CD14-positive monocyte (primary cell): ENCODE measurements at regions not wholly inside any gene's neighbourhood (a gene's known extent, or its start where the extent isn't known, plus 50 kb on each side); places are given as distances from the start of the nearest gene placed in this dataset.

Source experiments
- DNase-seq, 3 donors: peaks; one replicate each; pipeline ENCODE4 v3.0.0-alpha.2; 2011 to 2022
- H2AFZ ChIP-seq: 2 replicates; pipeline ENCODE4 v1.6.0; 2012; ENCODE audit warnings: mild to moderate bottlenecking, low read depth, low read length, inconsistent platforms; ENCODE audit not compliant: insufficient read depth, poor library complexity, severe bottlenecking
- H3K27ac ChIP-seq, 2 donors: 1 replicate in 1 of 2; 2 replicates in 1 of 2; pipeline ENCODE4 v1.5.1; 2012 to 2013; ENCODE audit warnings: low read length in 2 of 2, control low read depth in 1 of 2, inconsistent platforms in 1 of 2, low read depth in 1 of 2, mild to moderate bottlenecking in 1 of 2
- H3K27me3 ChIP-seq, 2 donors: one replicate each; pipeline versions ENCODE4 v1.6.0 to v1.6.1; 2011 to 2013; ENCODE audit warnings: low read length in 2 of 2; ENCODE audit not compliant: control insufficient read depth in 2 of 2, insufficient read depth in 2 of 2
- H3K36me3 ChIP-seq, 2 donors: replicated peaks in 1 of 2; 1 replicate in 1 of 2; 2 replicates in 1 of 2; pipeline versions ENCODE4 v1.5.1 to v1.6.1; 2012 to 2013; ENCODE audit warnings: low read length in 2 of 2, control low read depth in 1 of 2, inconsistent platforms in 1 of 2, mild to moderate bottlenecking in 1 of 2; ENCODE audit not compliant: insufficient read depth in 2 of 2, control insufficient read depth in 1 of 2
- H3K4me1 ChIP-seq, 2 donors: 1 replicate in 1 of 2; 2 replicates in 1 of 2; pipeline versions ENCODE4 v1.5.1 to v1.6.1; 2012 to 2013; ENCODE audit warnings: low read length in 2 of 2, control low read depth in 1 of 2, inconsistent platforms in 1 of 2, mild to moderate bottlenecking in 1 of 2, moderate library complexity in 1 of 2; ENCODE audit not compliant: insufficient read depth in 2 of 2, control insufficient read depth in 1 of 2
- H3K4me2 ChIP-seq: replicated peaks from 2 replicates; pipeline ENCODE3; 2012; ENCODE audit warnings: low read length, moderate library complexity, mild to moderate bottlenecking; ENCODE audit not compliant: poor library complexity, severe bottlenecking; ENCODE audit errors: extremely low read depth
- H3K4me3 ChIP-seq, 3 experiments: fragments of 200-600 bp in 1 of 3; sonication (generic) in 1 of 3; replicated peaks in 1 of 3; 1 replicate in 2 of 3; 2 replicates in 1 of 3; pipeline ENCODE4 v1.5.1; 2011 to 2013; ENCODE audit warnings: low read length in 3 of 3, mild to moderate bottlenecking in 3 of 3, control low read depth in 2 of 3, low read depth in 2 of 3, inconsistent platforms in 1 of 3, moderate library complexity in 1 of 3
- H3K79me2 ChIP-seq: 2 replicates; pipeline ENCODE4 v1.6.0; 2012; ENCODE audit warnings: mild to moderate bottlenecking, control low read depth, inconsistent platforms, low read length, moderate library complexity; ENCODE audit not compliant: insufficient read depth
- H3K9ac ChIP-seq: 2 replicates; pipeline ENCODE4 v1.6.0; 2017; ENCODE audit warnings: low read length, mild to moderate bottlenecking; ENCODE audit not compliant: insufficient read depth, poor library complexity, severe bottlenecking
- H3K9me3 ChIP-seq, 2 donors: replicated peaks in 1 of 2; 1 replicate in 1 of 2; 2 replicates in 1 of 2; pipeline versions ENCODE4 v1.5.1 to v1.6.1; 2012 to 2013; ENCODE audit warnings: low read length in 2 of 2, control low read depth in 1 of 2; ENCODE audit not compliant: control insufficient read depth in 1 of 2, insufficient read depth in 1 of 2
- H4K20me1 ChIP-seq: 2 replicates; pipeline ENCODE4 v1.6.0; 2012; ENCODE audit warnings: mild to moderate bottlenecking, low read length, control low read depth, moderate library complexity; ENCODE audit not compliant: insufficient read depth
- H3K27ac Mint-ChIP-seq, 7 donors: one replicate each; pipeline ENCODE4 v1.8.0; 2020; ENCODE audit warnings: mild to moderate bottlenecking in 7 of 7, mixed read lengths in 7 of 7, moderate library complexity in 6 of 7, inconsistent platforms in 2 of 7
- H3K27me3 Mint-ChIP-seq, 3 donors: one replicate each; pipeline ENCODE4 v1.8.0; 2021 to 2022; ENCODE audit warnings: low read depth in 3 of 3, mild to moderate bottlenecking in 3 of 3, mixed read lengths in 3 of 3, moderate library complexity in 3 of 3, inconsistent platforms in 1 of 3
- H3K36me3 Mint-ChIP-seq, 2 donors: one replicate each; pipeline ENCODE4 v1.8.0; 2020; ENCODE audit warnings: mixed read lengths in 2 of 2, inconsistent platforms in 1 of 2, mild to moderate bottlenecking in 1 of 2
- H3K4me1 Mint-ChIP-seq: one replicate; pipeline ENCODE4 v1.8.0; 2020; ENCODE audit warnings: mild to moderate bottlenecking, mixed read lengths
- H3K4me3 Mint-ChIP-seq, 2 donors: one replicate each; pipeline ENCODE4 v1.8.0; 2020; ENCODE audit warnings: mild to moderate bottlenecking in 2 of 2, mixed read lengths in 2 of 2, moderate library complexity in 1 of 2
- H3K9me3 Mint-ChIP-seq, 7 donors: one replicate each; pipeline ENCODE4 v1.8.0; 2020 to 2022; ENCODE audit warnings: mixed read lengths in 7 of 7, mild to moderate bottlenecking in 6 of 7, moderate library complexity in 6 of 7, inconsistent platforms in 2 of 7
- CTCF ChIP-seq: fragments of 200-600 bp; IDR thresholded peaks from one replicate; pipeline ENCODE4 v1.8.0; 2022; ENCODE audit warnings: antibody characterized with exemption, mild to moderate bottlenecking
- WGBS: methylation state at CpG from one replicate; pipeline ENCODE4 v1.1.5; 2013; ENCODE audit warnings: missing lambda C conversion rate; ENCODE audit not compliant: insufficient coverage; 5-methylcytosine and 5-hydroxymethylcytosine counted together
- intact Hi-C, 2 donors: fragments of 100-400 bp; cut with micrococcal nuclease; formaldehyde crosslinking; loops; one replicate each; pipeline versions ENCODE4 v1.15.0 to v1.15.1; 2023

- H3K27ac Mint-ChIP-seq = peak overlapping the region in 1 of 7 donors; percentile 66
Observed at GRCh38 chr9:109586993-109587392, 88.9 kb upstream of the PTPN3 start.

GRCh38 chr9:109588415-109588814 lies 90.3 kb upstream of the PTPN3 start:
- Mint-ChIP-seq H3K27me3 (peaks cover 1 to 5% (median 3%) of the 10 kb centered on the region in 3 donors), H3K4me1 (no peaks in the 10 kb centered on the region), H3K4me3 (no peak overlapping the region), H3K27ac (no peak overlapping the region), H3K9me3 (peaks cover 0 to 8% (median 0%) of the 10 kb centered on the region in 7 donors), H3K36me3 (no peaks in the 10 kb centered on the region)
- Histone ChIP-seq H3K4me1 (no peaks in the 10 kb centered on the region), H3K4me3 (no peak overlapping the region), H3K36me3 (no peaks in the 10 kb centered on the region), H3K4me2 (no peak overlapping the region), H3K27me3 (no peaks in the 10 kb centered on the region), H4K20me1 (no peaks in the 10 kb centered on the region), H3K27ac (no peak overlapping the region), H3K9ac (no peak overlapping the region), H3K9me3 (peaks cover 0 to 2% of the 10 kb centered on the region in 2 donors), H3K79me2 (no peaks in the 10 kb centered on the region), H2AFZ (no peak overlapping the region)
- WGBS = no CpG with 5 or more reads among the region's 3 CpGs
- TF ChIP-seq CTCF = no peak
- no peak for DNase-seq
- intact Hi-C loops = no loop called here

More at GRCh38 chr9:109586993-109587392, 88.9 kb upstream of the PTPN3 start:
- H2AFZ ChIP-seq = no peak overlapping the region
- H3K4me3 Mint-ChIP-seq = no peak overlapping the region
- no peaks in the 10 kb centered on the region for H3K4me1 Mint-ChIP-seq
- intact Hi-C loops = no loop called here
- H3K4me2 ChIP-seq = no peak overlapping the region
- H3K9me3 ChIP-seq = peaks cover 0 to 2% of the 10 kb centered on the region in 2 donors
- no peaks in the 10 kb centered on the region for H3K79me2 ChIP-seq
- DNase-seq = no peak
- no peaks in the 10 kb centered on the region for H3K36me3 ChIP-seq
- no peaks in the 10 kb centered on the region for H3K27me3 ChIP-seq
- peaks cover 1 to 5% (median 2%) of the 10 kb centered on the region in 3 donors for H3K27me3 Mint-ChIP-seq
- no peak overlapping the region for H3K4me3 ChIP-seq
- no peak overlapping the region for H3K9ac ChIP-seq
- no peaks in the 10 kb centered on the region for H4K20me1 ChIP-seq
- peaks cover 0 to 8% (median 2%) of the 10 kb centered on the region in 7 donors for H3K9me3 Mint-ChIP-seq
- 100% methylated on average over 1 of the region's 4 CpGs for WGBS
- H3K27ac ChIP-seq = no peak overlapping the region
- H3K36me3 Mint-ChIP-seq = no peaks in the 10 kb centered on the region
- no peaks in the 10 kb centered on the region for H3K4me1 ChIP-seq
- TF ChIP-seq CTCF = no peak
